PFSK-1 (cell line): ENCODE measurements at regions not wholly inside any gene's neighbourhood (a gene's known extent, or its start where the extent isn't known, plus 50 kb on each side); places are given as distances from the start of the nearest gene placed in this dataset.

ENCODE experiments used
- FOXP2 ChIP-seq: optimal IDR thresholded peaks from 2 replicates; pipeline ENCODE3; 2011; ENCODE audit warnings: borderline replicate concordance, control low read depth, inconsistent platforms; ENCODE audit not compliant: insufficient read depth; ENCODE audit errors: extremely low read length, extremely low read depth
- POLR2AphosphoS5 ChIP-seq: IDR thresholded peaks from 2 replicates; pipeline ENCODE4 v1.6.1; 2012; ENCODE audit warnings: low read depth, mild to moderate bottlenecking, control low read depth, low read length, moderate library complexity
- SIN3A ChIP-seq: IDR thresholded peaks from 2 replicates; pipeline ENCODE4 v1.6.1; 2012; ENCODE audit warnings: mild to moderate bottlenecking, low read length, moderate library complexity, borderline replicate concordance; ENCODE audit not compliant: insufficient read depth
- TAF1 ChIP-seq: IDR thresholded peaks from 2 replicates; pipeline ENCODE4 v1.6.1; 2012; ENCODE audit warnings: low read length, control low read depth, borderline replicate concordance; ENCODE audit not compliant: insufficient read depth
- TF ChIP-seq, protein P1 (sequence below), 2 experiments: IDR thresholded peaks; 2 replicates each; pipeline versions ENCODE4 v1.6.1 to v1.8.0; 2011 to 2012; ENCODE audit warnings: low read depth in 2 of 2, low read length in 2 of 2, control low read depth in 1 of 2, inconsistent platforms in 1 of 2, mild to moderate bottlenecking in 1 of 2, moderate library complexity in 1 of 2; ENCODE audit not compliant: insufficient read depth in 1 of 2

DNA sequence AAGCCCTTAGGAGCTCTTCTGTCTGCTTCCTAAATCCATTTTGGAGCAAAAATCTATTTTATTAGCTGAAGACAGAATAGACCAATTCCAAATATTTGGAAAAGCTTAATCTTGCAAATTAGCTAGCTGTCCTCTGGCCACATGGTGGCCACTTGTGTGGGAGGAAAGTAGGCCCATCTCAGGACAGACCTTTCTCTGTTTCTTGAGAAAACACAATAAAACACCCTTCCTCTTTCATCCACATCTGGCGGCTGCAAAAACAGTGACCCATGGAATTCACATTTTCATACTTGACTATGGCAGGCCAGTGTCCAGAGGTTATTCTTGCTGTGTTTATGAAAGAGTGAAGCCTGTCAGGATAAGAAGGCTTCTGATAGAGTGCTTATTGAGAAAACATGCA is 275.6 kb downstream of the PLPP3 start:
- TF ChIP-seq SIN3A: no peak
- no peak for TF ChIP-seq FOXP2
- TF ChIP-seq, protein P1, sequence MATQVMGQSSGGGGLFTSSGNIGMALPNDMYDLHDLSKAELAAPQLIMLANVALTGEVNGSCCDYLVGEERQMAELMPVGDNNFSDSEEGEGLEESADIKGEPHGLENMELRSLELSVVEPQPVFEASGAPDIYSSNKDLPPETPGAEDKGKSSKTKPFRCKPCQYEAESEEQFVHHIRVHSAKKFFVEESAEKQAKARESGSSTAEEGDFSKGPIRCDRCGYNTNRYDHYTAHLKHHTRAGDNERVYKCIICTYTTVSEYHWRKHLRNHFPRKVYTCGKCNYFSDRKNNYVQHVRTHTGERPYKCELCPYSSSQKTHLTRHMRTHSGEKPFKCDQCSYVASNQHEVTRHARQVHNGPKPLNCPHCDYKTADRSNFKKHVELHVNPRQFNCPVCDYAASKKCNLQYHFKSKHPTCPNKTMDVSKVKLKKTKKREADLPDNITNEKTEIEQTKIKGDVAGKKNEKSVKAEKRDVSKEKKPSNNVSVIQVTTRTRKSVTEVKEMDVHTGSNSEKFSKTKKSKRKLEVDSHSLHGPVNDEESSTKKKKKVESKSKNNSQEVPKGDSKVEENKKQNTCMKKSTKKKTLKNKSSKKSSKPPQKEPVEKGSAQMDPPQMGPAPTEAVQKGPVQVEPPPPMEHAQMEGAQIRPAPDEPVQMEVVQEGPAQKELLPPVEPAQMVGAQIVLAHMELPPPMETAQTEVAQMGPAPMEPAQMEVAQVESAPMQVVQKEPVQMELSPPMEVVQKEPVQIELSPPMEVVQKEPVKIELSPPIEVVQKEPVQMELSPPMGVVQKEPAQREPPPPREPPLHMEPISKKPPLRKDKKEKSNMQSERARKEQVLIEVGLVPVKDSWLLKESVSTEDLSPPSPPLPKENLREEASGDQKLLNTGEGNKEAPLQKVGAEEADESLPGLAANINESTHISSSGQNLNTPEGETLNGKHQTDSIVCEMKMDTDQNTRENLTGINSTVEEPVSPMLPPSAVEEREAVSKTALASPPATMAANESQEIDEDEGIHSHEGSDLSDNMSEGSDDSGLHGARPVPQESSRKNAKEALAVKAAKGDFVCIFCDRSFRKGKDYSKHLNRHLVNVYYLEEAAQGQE (IDR thresholded peaks at IDR 0.05; ENCODE audit: insufficient read depth in 1 of 2, low read depth in 2 of 2, low read length in 2 of 2): no peak
- TF ChIP-seq POLR2AphosphoS5: no peak

DNA sequence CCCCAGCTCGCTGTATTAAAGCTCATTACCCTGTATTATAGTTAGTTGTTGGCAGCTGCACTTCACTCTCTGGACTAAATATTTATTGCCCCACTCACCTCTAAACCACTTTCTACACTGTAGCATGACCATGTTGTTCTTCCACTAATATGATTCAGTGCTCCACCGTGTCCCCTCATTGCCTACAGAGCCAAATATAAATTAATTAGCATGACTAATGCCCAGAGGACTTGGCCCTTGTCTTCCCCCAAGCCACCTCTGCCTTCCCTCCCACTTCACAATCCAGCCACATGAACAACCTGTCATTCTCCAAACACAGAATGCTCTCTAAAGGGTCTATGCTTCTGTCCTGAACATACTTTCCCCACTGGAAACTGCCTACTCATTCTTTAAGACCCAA is 276.5 kb downstream of the PLPP3 start:
- TF ChIP-seq TAF1 (no peak), POLR2AphosphoS5 (no peak), FOXP2 (no peak), SIN3A (no peak)
- TF ChIP-seq, protein P1 (IDR thresholded peaks at IDR 0.05; ENCODE audit: insufficient read depth in 1 of 2, low read depth in 2 of 2, low read length in 2 of 2): no peak

DNA sequence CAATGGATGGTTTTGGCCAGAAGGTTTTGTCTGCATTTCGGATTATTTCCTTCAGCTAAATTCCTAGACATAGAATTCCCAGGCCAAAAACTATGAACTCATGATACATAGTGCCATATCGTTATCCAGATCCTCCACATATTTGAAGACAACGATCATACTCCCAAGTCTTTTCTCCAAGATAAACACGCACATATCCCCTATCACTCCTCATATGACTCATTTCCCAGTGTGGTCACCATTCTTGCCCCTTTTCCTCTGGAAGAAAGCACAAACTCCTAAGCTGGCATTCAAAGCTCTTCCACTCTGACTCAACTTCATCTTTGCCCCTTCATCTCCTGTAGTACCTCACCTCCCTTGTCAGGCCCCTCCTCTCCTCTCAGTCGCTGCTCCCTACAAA is 277.6 kb downstream of the PLPP3 start:
- no peak for TF ChIP-seq TAF1
- no peak for TF ChIP-seq FOXP2
- TF ChIP-seq, protein P1 (IDR thresholded peaks at IDR 0.05; ENCODE audit: insufficient read depth in 1 of 2, low read depth in 2 of 2, low read length in 2 of 2): no peak
- TF ChIP-seq POLR2AphosphoS5: no peak
- TF ChIP-seq SIN3A: no peak; the same call in 1 of the 2 replicates

DNA sequence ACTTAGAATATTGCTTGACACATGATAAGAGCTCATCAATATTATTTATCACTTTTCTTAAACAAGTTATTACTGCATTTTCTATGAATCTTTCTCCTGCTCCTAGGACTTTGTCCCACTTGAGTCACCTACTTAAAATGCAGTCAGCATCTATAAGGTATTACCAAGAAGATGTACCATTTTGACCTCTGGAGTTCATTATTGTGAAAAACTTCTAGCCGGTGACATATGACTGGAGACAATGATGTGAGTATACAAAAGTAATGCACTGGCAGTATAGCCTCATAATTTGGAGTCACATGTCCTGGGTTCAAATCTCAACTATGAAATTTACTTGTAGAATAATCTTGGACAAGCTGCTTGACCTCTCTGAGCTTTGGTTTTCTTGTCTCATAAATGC is 278.5 kb downstream of the PLPP3 start:
- TF ChIP-seq, protein P1 (IDR thresholded peaks at IDR 0.05; ENCODE audit: insufficient read depth in 1 of 2, low read depth in 2 of 2, low read length in 2 of 2): no peak
- TF ChIP-seq TAF1: no peak
- TF ChIP-seq FOXP2: no peak
- no peak for TF ChIP-seq POLR2AphosphoS5
- TF ChIP-seq SIN3A: no peak

DNA sequence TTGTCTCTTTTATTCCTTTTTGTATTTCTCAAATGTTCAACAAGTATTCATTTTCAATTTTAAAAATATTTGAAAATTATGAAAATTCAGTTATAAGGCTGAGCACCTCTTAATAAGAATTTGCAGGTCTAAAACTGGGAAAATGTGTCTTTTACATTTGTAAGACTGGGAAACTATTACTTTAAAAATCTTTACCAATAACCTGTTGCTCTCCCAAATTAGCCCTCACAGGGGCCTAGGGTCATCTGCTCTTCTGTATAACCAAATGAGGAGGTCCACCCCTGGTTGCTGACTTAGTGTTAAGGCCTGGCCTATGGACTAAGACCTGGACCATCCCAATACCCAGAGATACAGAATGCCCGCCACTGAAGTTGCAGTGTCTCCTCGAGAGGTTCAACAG is 280.5 kb downstream of the PLPP3 start:
- no peak for TF ChIP-seq TAF1
- no peak for TF ChIP-seq POLR2AphosphoS5
- TF ChIP-seq FOXP2: no peak
- TF ChIP-seq, protein P1 (IDR thresholded peaks at IDR 0.05; ENCODE audit: insufficient read depth in 1 of 2, low read depth in 2 of 2, low read length in 2 of 2): no peak
- TF ChIP-seq SIN3A: no peak
